CD14-positive monocyte (primary cell): ENCODE measurements at regions not wholly inside any gene's neighbourhood (a gene's known extent, or its start where the extent isn't known, plus 50 kb on each side); places are given as distances from the start of the nearest gene placed in this dataset.

Experiments used
- DNase-seq, 3 donors: peaks; one replicate each; pipeline ENCODE4 v3.0.0-alpha.2; 2011 to 2022
- H2AFZ ChIP-seq: 2 replicates; pipeline ENCODE4 v1.6.0; 2012; ENCODE audit warnings: mild to moderate bottlenecking, low read depth, low read length, inconsistent platforms; ENCODE audit not compliant: insufficient read depth, poor library complexity, severe bottlenecking
- H3K27ac ChIP-seq, 2 donors: 1 replicate in 1 of 2; 2 replicates in 1 of 2; pipeline ENCODE4 v1.5.1; 2012 to 2013; ENCODE audit warnings: low read length in 2 of 2, control low read depth in 1 of 2, inconsistent platforms in 1 of 2, low read depth in 1 of 2, mild to moderate bottlenecking in 1 of 2
- H3K27me3 ChIP-seq, 2 donors: one replicate each; pipeline versions ENCODE4 v1.6.0 to v1.6.1; 2011 to 2013; ENCODE audit warnings: low read length in 2 of 2; ENCODE audit not compliant: control insufficient read depth in 2 of 2, insufficient read depth in 2 of 2
- H3K36me3 ChIP-seq, 2 donors: replicated peaks in 1 of 2; 1 replicate in 1 of 2; 2 replicates in 1 of 2; pipeline versions ENCODE4 v1.5.1 to v1.6.1; 2012 to 2013; ENCODE audit warnings: low read length in 2 of 2, control low read depth in 1 of 2, inconsistent platforms in 1 of 2, mild to moderate bottlenecking in 1 of 2; ENCODE audit not compliant: insufficient read depth in 2 of 2, control insufficient read depth in 1 of 2
- H3K4me1 ChIP-seq, 2 donors: 1 replicate in 1 of 2; 2 replicates in 1 of 2; pipeline versions ENCODE4 v1.5.1 to v1.6.1; 2012 to 2013; ENCODE audit warnings: low read length in 2 of 2, control low read depth in 1 of 2, inconsistent platforms in 1 of 2, mild to moderate bottlenecking in 1 of 2, moderate library complexity in 1 of 2; ENCODE audit not compliant: insufficient read depth in 2 of 2, control insufficient read depth in 1 of 2
- H3K4me2 ChIP-seq: replicated peaks from 2 replicates; pipeline ENCODE3; 2012; ENCODE audit warnings: low read length, moderate library complexity, mild to moderate bottlenecking; ENCODE audit not compliant: poor library complexity, severe bottlenecking; ENCODE audit errors: extremely low read depth
- H3K4me3 ChIP-seq, 3 experiments: fragments of 200-600 bp in 1 of 3; sonication (generic) in 1 of 3; replicated peaks in 1 of 3; 1 replicate in 2 of 3; 2 replicates in 1 of 3; pipeline ENCODE4 v1.5.1; 2011 to 2013; ENCODE audit warnings: low read length in 3 of 3, mild to moderate bottlenecking in 3 of 3, control low read depth in 2 of 3, low read depth in 2 of 3, inconsistent platforms in 1 of 3, moderate library complexity in 1 of 3
- H3K79me2 ChIP-seq: 2 replicates; pipeline ENCODE4 v1.6.0; 2012; ENCODE audit warnings: mild to moderate bottlenecking, control low read depth, inconsistent platforms, low read length, moderate library complexity; ENCODE audit not compliant: insufficient read depth
- H3K9ac ChIP-seq: 2 replicates; pipeline ENCODE4 v1.6.0; 2017; ENCODE audit warnings: low read length, mild to moderate bottlenecking; ENCODE audit not compliant: insufficient read depth, poor library complexity, severe bottlenecking
- H3K9me3 ChIP-seq, 2 donors: replicated peaks in 1 of 2; 1 replicate in 1 of 2; 2 replicates in 1 of 2; pipeline versions ENCODE4 v1.5.1 to v1.6.1; 2012 to 2013; ENCODE audit warnings: low read length in 2 of 2, control low read depth in 1 of 2; ENCODE audit not compliant: control insufficient read depth in 1 of 2, insufficient read depth in 1 of 2
- H4K20me1 ChIP-seq: 2 replicates; pipeline ENCODE4 v1.6.0; 2012; ENCODE audit warnings: mild to moderate bottlenecking, low read length, control low read depth, moderate library complexity; ENCODE audit not compliant: insufficient read depth
- H3K27ac Mint-ChIP-seq, 7 donors: one replicate each; pipeline ENCODE4 v1.8.0; 2020; ENCODE audit warnings: mild to moderate bottlenecking in 7 of 7, mixed read lengths in 7 of 7, moderate library complexity in 6 of 7, inconsistent platforms in 2 of 7
- H3K27me3 Mint-ChIP-seq, 3 donors: one replicate each; pipeline ENCODE4 v1.8.0; 2021 to 2022; ENCODE audit warnings: low read depth in 3 of 3, mild to moderate bottlenecking in 3 of 3, mixed read lengths in 3 of 3, moderate library complexity in 3 of 3, inconsistent platforms in 1 of 3
- H3K36me3 Mint-ChIP-seq, 2 donors: one replicate each; pipeline ENCODE4 v1.8.0; 2020; ENCODE audit warnings: mixed read lengths in 2 of 2, inconsistent platforms in 1 of 2, mild to moderate bottlenecking in 1 of 2
- H3K4me1 Mint-ChIP-seq: one replicate; pipeline ENCODE4 v1.8.0; 2020; ENCODE audit warnings: mild to moderate bottlenecking, mixed read lengths
- H3K4me3 Mint-ChIP-seq, 2 donors: one replicate each; pipeline ENCODE4 v1.8.0; 2020; ENCODE audit warnings: mild to moderate bottlenecking in 2 of 2, mixed read lengths in 2 of 2, moderate library complexity in 1 of 2
- H3K9me3 Mint-ChIP-seq, 7 donors: one replicate each; pipeline ENCODE4 v1.8.0; 2020 to 2022; ENCODE audit warnings: mixed read lengths in 7 of 7, mild to moderate bottlenecking in 6 of 7, moderate library complexity in 6 of 7, inconsistent platforms in 2 of 7
- CTCF ChIP-seq: fragments of 200-600 bp; IDR thresholded peaks from one replicate; pipeline ENCODE4 v1.8.0; 2022; ENCODE audit warnings: antibody characterized with exemption, mild to moderate bottlenecking
- WGBS: methylation state at CpG from one replicate; pipeline ENCODE4 v1.1.5; 2013; ENCODE audit warnings: missing lambda C conversion rate; ENCODE audit not compliant: insufficient coverage; 5-methylcytosine and 5-hydroxymethylcytosine counted together
- intact Hi-C, 2 donors: fragments of 100-400 bp; cut with micrococcal nuclease; formaldehyde crosslinking; loops; one replicate each; pipeline versions ENCODE4 v1.15.0 to v1.15.1; 2023

- WGBS, result 60% methylated on average over 1 of the region's 5 CpGs
- Histone ChIP-seq H3K27me3 (no peaks in the 10 kb centered on the region), H3K4me1 (no peaks in the 10 kb centered on the region), H3K4me3 (no peak overlapping the region), H3K4me2 (no peak overlapping the region), H3K9ac (no peak overlapping the region), H4K20me1 (no peaks in the 10 kb centered on the region), H3K79me2 (no peaks in the 10 kb centered on the region), H3K9me3 (no peaks in the 10 kb centered on the region), H3K36me3 (no peaks in the 10 kb centered on the region), H3K27ac (no peak overlapping the region), H2AFZ (no peak overlapping the region)
- H3K4me3 Mint-ChIP-seq, result no peak overlapping the region
- DNase-seq, result no peak
- no peak for TF ChIP-seq CTCF
- peaks cover 0 to 6% (median 0%) of the 10 kb centered on the region in 7 donors for H3K9me3 Mint-ChIP-seq
- H3K27ac Mint-ChIP-seq, result no peak overlapping the region
- no peaks in the 10 kb centered on the region for H3K36me3 Mint-ChIP-seq
- peaks cover 0 to 4% (median 2%) of the 10 kb centered on the region in 3 donors for H3K27me3 Mint-ChIP-seq
- no peaks in the 10 kb centered on the region for H3K4me1 Mint-ChIP-seq
- intact Hi-C loops, result no loop called here
These were observed 216.0 kb upstream of the MCTP2 start for GRCh38 chr15:94015324-94015723.

- H3K27ac ChIP-seq, result no peak overlapping the region
- no peak overlapping the region for H2AFZ ChIP-seq
- H3K4me1 Mint-ChIP-seq, result no peaks in the 10 kb centered on the region
- H3K79me2 ChIP-seq, result no peaks in the 10 kb centered on the region
- peaks cover 0 to 3% (median 2%) of the 10 kb centered on the region in 3 donors for H3K27me3 Mint-ChIP-seq
- no peaks in the 10 kb centered on the region for H3K4me1 ChIP-seq
- H3K9me3 Mint-ChIP-seq, result peaks cover 0 to 7% (median 0%) of the 10 kb centered on the region in 7 donors
- no peak overlapping the region for H3K4me3 ChIP-seq
- intact Hi-C loops, result no loop called here
- WGBS, result 93% methylated on average over 2 of the region's 9 CpGs
- H3K4me2 ChIP-seq, result no peak overlapping the region
- no peaks in the 10 kb centered on the region for H3K27me3 ChIP-seq
- no peak overlapping the region for H3K4me3 Mint-ChIP-seq
- no peak for TF ChIP-seq CTCF
- no peaks in the 10 kb centered on the region for H3K9me3 ChIP-seq
- no peak overlapping the region for H3K27ac Mint-ChIP-seq
- H3K36me3 ChIP-seq, result no peaks in the 10 kb centered on the region
- no peaks in the 10 kb centered on the region for H4K20me1 ChIP-seq
- no peaks in the 10 kb centered on the region for H3K36me3 Mint-ChIP-seq
- DNase-seq, result no peak
- H3K9ac ChIP-seq, result no peak overlapping the region
These were observed 223.0 kb upstream of the MCTP2 start for GRCh38 chr15:94008104-94009074.
